GM19324 (cell line): ENCODE measurements at regions not wholly inside any gene's neighbourhood (a gene's known extent, or its start where the extent isn't known, plus 50 kb on each side); places are given as distances from the start of the nearest gene placed in this dataset.
"Not testable (repeated sequence)": the region's sequence is repeated elsewhere in the genome, so short reads cannot be mapped to it uniquely, and the experiment has no call there.

ENCODE experiments used
- ATAC-seq: cut with Tn5 transposase; IDR thresholded peaks from one replicate; pipeline ENCODE4 v1.9.1; 2021; ENCODE audit warnings: mild to moderate bottlenecking, moderate library complexity; ENCODE audit not compliant: unreplicated experiment, low FRiP score

DNA sequence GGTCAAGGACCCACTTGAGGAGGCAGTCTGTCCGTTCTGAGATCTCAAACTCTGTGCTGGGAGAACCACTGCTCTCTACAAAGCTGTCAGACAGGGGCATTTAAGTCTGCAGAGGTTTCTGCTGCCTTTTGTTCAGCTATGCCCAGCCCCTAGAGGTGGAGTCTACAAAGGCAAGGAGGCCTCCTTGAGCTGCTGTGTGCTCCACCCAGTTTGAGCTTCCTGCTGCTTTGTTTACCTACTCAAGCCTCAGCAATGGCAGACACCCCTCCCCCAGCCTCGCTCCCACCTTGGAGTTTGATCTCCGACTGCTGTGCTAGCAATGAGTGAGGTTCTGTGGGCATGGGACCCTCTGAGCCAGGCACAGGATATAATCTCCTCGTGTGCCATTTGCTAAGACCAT, 156.8 kb upstream of the ARPP21 start:
- not testable (repeated sequence) for ATAC-seq

- no peak for ATAC-seq
These were observed 156.2 kb upstream of the ARPP21 start for GRCh38 chr3:35483131-35483530.

GRCh38 chr3:35484929-35485530, 154.3 kb upstream of the ARPP21 start:
- no peak for ATAC-seq

GRCh38 chr3:35486295-35486694, 153.0 kb upstream of the ARPP21 start:
- ATAC-seq: no peak

DNA sequence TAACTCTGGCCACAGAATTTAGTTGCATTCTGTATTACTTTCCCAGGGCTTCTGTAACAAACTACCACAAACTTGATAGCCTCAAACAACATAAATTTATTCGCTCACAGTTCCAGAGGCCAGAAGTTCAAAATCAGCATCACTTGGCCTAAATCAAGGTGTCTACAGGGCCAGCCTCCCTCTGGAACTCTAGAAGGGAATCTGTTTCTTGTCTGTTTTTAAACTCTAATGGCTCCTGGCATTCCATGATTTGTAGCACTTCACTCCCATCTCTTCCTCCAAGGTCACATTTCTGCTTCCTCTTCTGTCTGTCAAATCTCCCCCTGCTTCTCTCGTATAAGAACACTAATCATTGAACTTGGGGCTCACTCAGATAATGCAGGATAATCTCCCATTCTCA, 151.9 kb upstream of the ARPP21 start:
- ATAC-seq: no peak

DNA sequence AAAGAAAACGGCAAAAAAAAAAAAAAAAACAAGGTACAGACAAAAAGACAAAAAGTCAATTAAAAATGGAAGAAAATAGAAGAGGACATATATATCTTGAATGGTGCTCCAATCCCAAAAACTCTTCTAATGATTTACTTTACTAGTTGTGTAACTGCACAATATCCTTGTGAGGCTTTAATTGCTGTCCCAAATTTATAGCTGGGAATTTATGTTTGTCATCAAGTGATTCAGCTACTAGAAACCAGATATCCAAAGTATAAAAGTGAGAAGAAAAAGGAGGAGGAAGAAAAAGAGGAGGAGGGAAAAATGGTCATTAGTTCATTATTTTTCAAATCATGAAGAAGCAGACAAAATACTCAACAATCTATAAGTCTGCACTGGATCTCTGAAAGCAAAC, 150.8 kb upstream of the ARPP21 start:
- ATAC-seq: no peak

DNA sequence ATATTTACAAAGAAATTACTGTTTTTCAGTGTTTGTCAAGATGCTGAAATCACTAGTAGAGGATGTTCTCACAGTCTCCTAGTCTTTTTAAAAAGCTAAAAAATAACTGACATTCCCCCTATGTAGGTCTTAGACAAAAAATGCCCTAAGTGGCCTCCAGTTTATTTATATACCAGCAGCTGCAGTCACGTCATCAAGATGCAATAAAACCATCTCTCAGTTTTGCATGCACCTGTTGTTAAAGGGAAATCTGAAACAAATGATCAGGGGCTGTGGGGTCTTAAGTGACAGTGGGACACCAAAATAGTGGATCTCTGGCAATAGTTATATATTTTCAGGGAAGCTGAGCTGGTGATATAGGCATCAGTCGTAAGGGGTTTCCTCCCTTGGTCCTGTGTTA, 146.5 kb upstream of the ARPP21 start:
- ATAC-seq: no peak

DNA sequence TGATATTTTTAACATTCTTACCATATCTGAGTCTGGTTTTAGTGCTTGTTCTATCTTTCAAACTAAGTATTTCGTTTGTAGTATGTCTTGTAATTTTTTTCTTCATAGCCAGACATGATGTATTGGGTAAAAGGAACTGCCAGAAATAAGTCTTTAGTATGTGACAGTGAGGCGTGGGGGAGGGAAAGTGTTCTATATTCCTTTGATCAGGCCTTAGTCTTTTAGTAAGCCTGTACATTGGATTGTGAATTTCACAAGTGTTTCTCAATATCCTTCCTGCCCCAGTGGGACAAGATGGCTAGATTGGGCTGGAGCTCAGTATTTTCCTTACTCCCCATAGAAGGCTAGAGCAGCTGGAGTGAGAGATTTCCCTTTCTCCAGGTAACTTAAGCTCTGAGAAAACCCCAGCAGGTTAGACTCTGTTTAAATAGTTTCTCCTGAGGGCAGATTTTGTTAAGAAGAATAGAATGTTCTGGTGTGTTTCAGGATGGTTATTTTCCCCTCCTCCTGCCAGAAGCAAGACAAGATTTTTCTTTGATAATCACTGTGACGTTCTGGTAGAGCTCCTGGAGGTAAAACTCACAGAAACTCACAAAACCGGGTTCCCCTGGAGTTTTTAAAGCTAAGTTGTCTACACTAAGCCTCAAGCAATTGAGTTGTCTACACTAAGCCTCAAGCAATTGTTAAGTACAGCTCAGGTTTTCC, 140.7 kb upstream of the ARPP21 start:
- no peak for ATAC-seq

DNA sequence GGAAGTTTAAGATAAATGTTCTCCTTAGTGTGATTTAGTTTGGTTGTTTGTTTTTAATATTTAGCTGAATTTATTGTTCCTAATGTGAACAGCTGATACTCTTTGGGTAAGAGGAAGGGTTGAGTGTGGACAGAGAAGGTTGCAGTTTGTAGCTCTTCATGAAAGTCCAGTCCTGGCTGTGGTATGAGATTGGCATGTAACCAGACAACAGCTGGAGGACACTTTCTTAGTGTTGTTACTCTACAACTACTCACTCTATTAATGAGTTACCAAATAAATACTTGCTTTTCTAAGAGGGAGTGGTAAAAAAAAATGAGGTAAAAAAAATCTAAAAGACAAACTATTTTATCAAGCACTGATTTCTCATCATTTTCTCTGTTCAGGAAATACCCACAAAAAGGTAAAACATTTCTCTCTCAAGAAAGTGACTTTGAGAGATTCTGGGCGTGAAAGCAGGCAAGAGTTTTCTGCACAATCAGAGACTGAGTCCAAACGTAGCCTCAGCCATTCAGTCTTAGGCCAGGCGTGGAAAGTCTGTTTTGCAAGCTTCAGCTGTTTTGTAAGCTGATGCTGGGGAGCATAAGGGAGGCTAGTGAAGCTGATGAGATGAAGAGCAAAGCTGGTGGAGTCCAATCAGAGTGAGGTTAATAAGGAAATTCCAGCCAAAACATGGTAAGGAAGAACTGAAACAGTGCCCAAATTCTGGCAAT, 138.5 kb upstream of the ARPP21 start:
- peak; percentile 46 for ATAC-seq

GRCh38 chr3:35502699-35503098, 136.6 kb upstream of the ARPP21 start:
- ATAC-seq: no peak

GRCh38 chr3:35505181-35505580, 134.1 kb upstream of the ARPP21 start:
- ATAC-seq: no peak

- no peak for ATAC-seq
These were observed 133.6 kb upstream of the ARPP21 start for GRCh38 chr3:35505772-35506171.

- no peak for ATAC-seq
These were observed 119.4 kb upstream of the ARPP21 start for GRCh38 chr3:35519936-35520335.

GRCh38 chr3:35521196-35521595, 118.1 kb upstream of the ARPP21 start:
- no peak for ATAC-seq

GRCh38 chr3:35522450-35522849, 116.9 kb upstream of the ARPP21 start:
- ATAC-seq: no peak

DNA sequence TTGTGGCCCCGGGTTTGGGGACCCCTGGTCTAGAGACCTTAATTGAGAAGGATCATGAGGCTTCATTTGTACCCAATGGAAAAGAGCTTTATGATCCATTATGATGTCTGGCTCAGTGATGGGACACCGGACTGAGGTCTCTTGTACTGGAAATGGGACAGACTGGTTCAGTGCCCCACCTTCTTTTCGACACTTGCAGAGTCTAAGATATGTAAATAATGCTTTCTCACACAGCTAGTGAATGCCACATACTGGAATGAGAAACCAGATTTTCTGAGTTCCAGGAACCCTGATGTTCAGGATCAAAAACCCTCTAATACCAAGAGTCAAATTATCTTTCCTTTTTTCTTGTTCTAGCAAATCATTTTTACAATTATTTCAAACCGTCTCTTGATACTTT, 116.3 kb upstream of the ARPP21 start:
- ATAC-seq: no peak

GRCh38 chr3:35523838-35524237, 115.5 kb upstream of the ARPP21 start:
- no peak for ATAC-seq

- ATAC-seq: no peak
These were observed 114.5 kb upstream of the ARPP21 start for GRCh38 chr3:35524856-35525255.

GRCh38 chr3:35528728-35529127, 110.6 kb upstream of the ARPP21 start:
- ATAC-seq: no peak

GRCh38 chr3:35529337-35529736, 110.0 kb upstream of the ARPP21 start:
- no peak for ATAC-seq

DNA sequence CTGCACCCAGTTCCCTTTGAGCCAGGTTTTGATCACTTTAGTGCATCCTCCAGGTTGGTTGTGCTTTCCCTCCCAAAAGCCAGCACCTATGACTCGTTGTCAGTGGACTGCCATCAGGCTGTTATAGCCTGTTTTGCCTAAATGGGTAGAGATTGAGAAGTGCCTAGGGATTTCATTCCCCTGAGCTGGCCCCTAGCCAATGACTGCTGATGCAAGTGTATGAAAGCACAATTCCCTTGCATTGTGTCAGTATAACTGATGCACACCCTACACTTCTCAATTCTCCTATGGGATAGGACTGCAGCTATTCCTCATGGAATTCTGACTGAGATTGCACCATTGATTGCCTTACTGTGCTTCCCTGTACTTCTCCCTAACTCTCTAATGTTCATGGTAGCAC, 102.1 kb upstream of the ARPP21 start:
- no peak for ATAC-seq

DNA sequence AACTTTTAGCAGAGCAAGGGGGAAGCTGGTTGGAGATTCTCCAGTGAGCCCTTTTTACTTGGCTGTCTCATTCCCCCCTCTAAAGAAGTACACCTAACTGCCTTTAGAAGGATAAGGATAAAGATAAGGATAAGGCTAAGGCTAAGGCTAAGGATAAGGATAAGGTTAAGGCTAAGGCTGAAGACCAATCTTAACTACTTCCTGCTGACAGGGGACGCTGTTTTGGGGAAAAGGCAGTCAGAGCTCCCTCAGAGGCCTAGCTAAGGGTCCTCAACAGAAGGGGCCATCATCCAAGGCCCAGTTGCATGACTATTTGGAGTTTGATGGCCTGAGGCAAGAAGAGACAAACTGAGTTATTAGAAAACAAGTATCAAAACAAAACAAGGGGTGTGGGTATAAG, 94.3 kb upstream of the ARPP21 start:
- ATAC-seq: no peak
